HepG2 (cell line): ENCODE measurements at regions not wholly inside any gene's neighbourhood (a gene's known extent, or its start where the extent isn't known, plus 50 kb on each side); places are given as distances from the start of the nearest gene placed in this dataset.

Experiments used
- ATAC-seq: fragments of 200-7000 bp; cut with Tn5 transposase; 3 replicates; pipeline ENCODE4 v1.9.1; 2020; ENCODE audit warnings: mild to moderate bottlenecking, moderate library complexity
- BruUV-seq: library from RNA; stranded (reverse); fragments of 400-500 nt; replicated peaks from 2 replicates; lab custom pipeline; 2021; lab: Mats Ljungman, UMichigan
- CTCF ChIA-PET: fragments of 300-600 bp; formaldehyde crosslinking; extraction: SDS; loops from one replicate; lab custom pipeline; 2021; ENCODE audit warnings: low total read pairs, inconsistent platforms, low intra/inter-chr PET ratio; lab: Yijun Ruan, JAX
- POLR2A ChIA-PET: fragments of 350-600 bp; sonication (Branson Sonifier 250); formaldehyde crosslinking; loops from one replicate; lab custom pipeline; 2020; ENCODE audit warnings: antibody characterized with exemption, inconsistent platforms; lab: Yijun Ruan, JAX
- DNase-seq: peaks from one replicate; pipeline ENCODE4 v3.0.0-alpha.2; 2015; ENCODE audit warnings: low spot score
- FAIRE-seq: peaks from 3 replicates; lab custom pipeline; 2011; peaks lifted over from hg19 to GRCh38; lab: Jason Lieb, UNC
- H2AFZ ChIP-seq: one replicate; pipeline ENCODE4 v1.6.1; 2011; ENCODE audit warnings: low read length, inconsistent platforms
- H3K27ac ChIP-seq: fragments of 300-600 bp; 3 replicates; pipeline ENCODE4 v1.8.0; 2011; ENCODE audit warnings: mixed run types, mild to moderate bottlenecking, mixed read lengths, low read length, inconsistent platforms; ENCODE audit not compliant: insufficient read depth; ENCODE audit errors: extremely low read length
- H3K27me3 ChIP-seq, 2 experiments: fragments of 200-600 bp in 1 of 2; 2 replicates in 1 of 2; 3 replicates in 1 of 2; pipeline versions ENCODE4 v1.6.0 to v1.8.0; 2011; ENCODE audit warnings: low read length in 2 of 2, mild to moderate bottlenecking in 2 of 2, moderate library complexity in 2 of 2, inconsistent platforms in 1 of 2; ENCODE audit not compliant: insufficient read depth in 2 of 2, control insufficient read depth in 1 of 2
- H3K36me3 ChIP-seq, 2 experiments: fragments of 200-600 bp in 1 of 2; replicated peaks in 1 of 2; 2 replicates in 1 of 2; 3 replicates in 1 of 2; pipeline versions ENCODE4 v1.5.1 to v1.8.0; 2011; ENCODE audit warnings: low read length in 2 of 2, inconsistent platforms in 1 of 2; ENCODE audit not compliant: insufficient read depth in 2 of 2, control insufficient read depth in 1 of 2
- H3K4me1 ChIP-seq: 2 replicates; pipeline ENCODE4 v1.5.1; 2012; ENCODE audit warnings: low read length, inconsistent platforms; ENCODE audit not compliant: insufficient read depth
- H3K4me2 ChIP-seq: 2 replicates; pipeline ENCODE4 v1.6.0; 2011; ENCODE audit warnings: low read depth, low read length, inconsistent platforms
- H3K4me3 ChIP-seq, 3 experiments: fragments of 200-600 bp in 1 of 3; sonication (generic), shearing (Covaris generic) in 1 of 3; replicated peaks in 1 of 3; 2 replicates each; pipeline ENCODE4 v1.5.1; 2011 to 2016; ENCODE audit warnings: low read length in 3 of 3, inconsistent platforms in 2 of 3, low read depth in 2 of 3, mild to moderate bottlenecking in 2 of 3, control low read depth in 1 of 3, mixed read lengths in 1 of 3; ENCODE audit not compliant: insufficient read depth in 1 of 3
- H3K79me2 ChIP-seq: one replicate; pipeline ENCODE4 v1.6.1; 2011; ENCODE audit warnings: low read length, inconsistent platforms; ENCODE audit not compliant: insufficient read depth
- H3K9ac ChIP-seq: 2 replicates; pipeline ENCODE4 v1.6.0; 2011; ENCODE audit warnings: mild to moderate bottlenecking, low read depth, low read length, inconsistent platforms; ENCODE audit not compliant: insufficient read depth
- H3K9me3 ChIP-seq: 2 replicates; pipeline ENCODE4 v1.5.1; 2012; ENCODE audit warnings: mild to moderate bottlenecking, low read length
- H4K20me1 ChIP-seq: 2 replicates; pipeline ENCODE4 v1.6.0; 2011; ENCODE audit warnings: inconsistent platforms, mild to moderate bottlenecking, low read length, moderate library complexity; ENCODE audit not compliant: insufficient read depth
- ERF ChIP-seq: IDR thresholded peaks from 2 replicates; pipeline ENCODE4 v1.6.1; 2018; ENCODE audit warnings: missing biosample characterization, missing genetic modification reagents
- HMGXB3 ChIP-seq: sonication (generic); formaldehyde crosslinking; IDR thresholded peaks from 2 replicates; pipeline ENCODE4 v1.4.0; 2020; ENCODE audit warnings: missing genetic modification reagents, borderline replicate concordance
- LRRFIP1 ChIP-seq: sonication (generic); formaldehyde crosslinking; conservative IDR thresholded peaks from 2 replicates; pipeline ENCODE4 v1.4.0; 2020; ENCODE audit warnings: missing genetic modification reagents
- ZBED4 ChIP-seq: sonication (generic); formaldehyde crosslinking; IDR thresholded peaks from 2 replicates; pipeline ENCODE4 v1.4.0; 2020; ENCODE audit warnings: missing genetic modification reagents, borderline replicate concordance
- ZNF446 ChIP-seq: sonication (generic); formaldehyde crosslinking; IDR thresholded peaks from 2 replicates; pipeline ENCODE4 v1.5.0; 2020; ENCODE audit warnings: mild to moderate bottlenecking, missing genetic modification reagents
- ZNF503 ChIP-seq: sonication (generic); formaldehyde crosslinking; IDR thresholded peaks from 2 replicates; pipeline ENCODE4 v1.4.0; 2020; ENCODE audit warnings: missing genetic modification reagents
- ZNF784 ChIP-seq: sonication (generic); formaldehyde crosslinking; IDR thresholded peaks from 2 replicates; pipeline ENCODE4 v1.5.1; 2020; ENCODE audit warnings: missing genetic modification reagents, mild to moderate bottlenecking, borderline replicate concordance
- ZSCAN29 ChIP-seq: sonication (generic); formaldehyde crosslinking; conservative IDR thresholded peaks from 2 replicates; pipeline ENCODE4 v1.4.0; 2020; ENCODE audit warnings: mild to moderate bottlenecking, missing genetic modification reagents
- WGBS: methylation state at CpG from one replicate; pipeline ENCODE4 v1.1.6; 2017; ENCODE audit warnings: low lambda C conversion rate; 5-methylcytosine and 5-hydroxymethylcytosine counted together
- in situ Hi-C: cut with HindIII; loops from 2 replicates; pipeline ENCODE4 v1.10.0; 2017; ENCODE audit warnings: low pct_unique_long_range_greater_than_20kb; ENCODE audit not compliant: extremely low pct_ligation_motif_present
- intact Hi-C: fragments of 100-400 bp; cut with micrococcal nuclease; formaldehyde crosslinking; loops from one replicate; pipeline ENCODE4 v1.10.0; 2022; ENCODE audit not compliant: unreplicated experiment

GRCh38 chr5:107771926-107772325, 101.2 kb upstream of the EFNA5 start (continued):
- TF ChIP-seq ZNF503 (CRISPR knock-in tag) (no peak), ERF (CRISPR knock-in tag) (no peak), ZNF784 (CRISPR knock-in tag) (no peak)

GRCh38 chr5:107770051-107770450, 99.3 kb upstream of the EFNA5 start:
- Histone ChIP-seq H3K79me2 (no peaks in the 10 kb centered on the region), H3K4me1 (no peaks in the 10 kb centered on the region), H3K36me3 (no peaks in the 10 kb centered on the region), H3K27me3 (0 out of 5 replicates have a peak, but pooled peaks cover 0 to 3% of the 10 kb centered on the region in 2 experiments), H3K27ac (no peak overlapping the region), H4K20me1 (no peaks in the 10 kb centered on the region), H3K9ac (no peak overlapping the region), H3K4me2 (no peak overlapping the region), H2AFZ (no peak overlapping the region), H3K4me3 (no peak overlapping the region), H3K9me3 (no peaks in the 10 kb centered on the region)
- WGBS, result 41% methylated on average over 7 of the region's 7 CpGs
- FAIRE-seq, result no peak
- ChIA-PET POLR2A (no interaction called here), CTCF (no interaction called here)
- ATAC-seq, result no peak
- in situ Hi-C loops, result no loop called here
- no TSS peak for BruUV-seq
- intact Hi-C loops, result no loop called here
- DNase-seq, result no peak
- TF ChIP-seq ZSCAN29 (CRISPR knock-in tag) (no peak), ZBED4 (CRISPR knock-in tag) (no peak), ZNF446 (CRISPR knock-in tag) (no peak), HMGXB3 (CRISPR knock-in tag) (no peak), LRRFIP1 (CRISPR knock-in tag) (no peak)
